ENCODE measurements at regions not wholly inside any gene's neighbourhood (a gene's known extent, or its start where the extent isn't known, plus 50 kb on each side); places are given as distances from the start of the nearest gene placed in this dataset.

DNA sequence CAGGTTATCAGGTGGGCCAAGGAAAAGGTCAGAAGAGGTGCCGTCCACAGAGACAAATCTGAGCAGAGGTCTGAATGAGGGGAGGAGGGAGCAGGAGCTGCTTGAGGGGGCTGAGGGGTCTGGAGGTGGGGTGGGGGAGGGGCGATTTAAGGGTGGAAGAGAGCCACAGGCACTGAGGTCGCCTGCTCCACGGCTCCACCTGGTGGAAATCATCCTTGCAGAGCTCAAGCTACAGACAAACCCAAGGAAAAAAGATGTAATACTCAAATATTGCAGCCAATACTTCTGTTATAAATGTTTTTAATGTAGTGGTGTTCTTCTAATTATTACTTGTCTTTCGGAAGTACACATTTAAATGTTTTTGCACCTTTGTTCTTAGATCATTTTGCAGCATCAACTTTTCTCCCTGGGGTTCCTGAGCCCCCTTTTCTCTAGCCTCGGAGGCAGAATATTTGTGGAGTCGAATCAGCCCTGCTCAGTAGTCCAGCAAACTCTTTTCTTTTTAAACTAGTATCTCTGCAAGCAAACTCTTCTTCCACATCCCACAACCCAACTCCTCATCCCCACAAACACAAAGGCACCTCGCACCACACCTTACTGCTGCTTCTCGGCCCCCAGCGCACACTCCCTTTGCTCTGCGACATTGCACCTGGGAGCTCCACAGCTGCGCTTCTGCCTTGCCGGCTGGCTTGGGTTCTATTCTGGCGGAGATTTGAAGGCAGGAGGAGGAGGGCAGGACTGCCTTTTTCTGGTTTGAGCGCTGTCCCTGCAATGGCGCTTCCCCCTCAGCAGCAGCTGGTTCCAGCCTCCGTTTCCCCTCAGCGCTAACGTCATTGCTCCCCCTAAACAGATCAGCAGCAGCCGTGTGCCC is 51.0 kb upstream of the TFAP2A start:
- intact Hi-C loops (cut with DNase I, micrococcal nuclease) = no loop called here
- ChIA-PET CTCF (interaction anchor here (1.1 kb wide), 2 partner anchors 13 to 1483 kb away, joined by 3 to 7 read pairs; no protein-coding TSS in a partner anchor), POLR2A (no interaction called here)
- no peak overlapping the region for H3K27ac Mint-ChIP-seq
- DNase-seq = peak; percentile 63
- no peak overlapping the region for H3K4me3 Mint-ChIP-seq
- peaks cover 17% of the 10 kb centered on the region for H3K27me3 Mint-ChIP-seq
- no peaks in the 10 kb centered on the region for H3K9me3 Mint-ChIP-seq (ENCODE audit: low read depth)
- no peak for ATAC-seq
- H3K4me1 Mint-ChIP-seq = no peaks in the 10 kb centered on the region
- H3K36me3 Mint-ChIP-seq (ENCODE audit: low read depth) = no peaks in the 10 kb centered on the region

All from activated CD4-positive, alpha-beta T cell treated with anti-CD3 and anti-CD28 coated beads for 36 hours (primary cell).